Progenitor cell of endocrine pancreas (in vitro differentiated cells): ENCODE measurements at regions not wholly inside any gene's neighbourhood (a gene's known extent, or its start where the extent isn't known, plus 50 kb on each side); places are given as distances from the start of the nearest gene placed in this dataset.

Experiments
- DNase-seq: peaks from one replicate; pipeline ENCODE4 v3.0.0; 2021; ENCODE audit warnings: low spot score; ENCODE audit not compliant: unreplicated experiment
- H3K27ac Mint-ChIP-seq: 2 replicates; pipeline ENCODE4 v1.8.0; 2021; ENCODE audit warnings: mild to moderate bottlenecking, moderate library complexity, mixed read lengths
- H3K27me3 Mint-ChIP-seq: 2 replicates; pipeline ENCODE4 v1.8.0; 2021; ENCODE audit warnings: mixed read lengths
- H3K36me3 Mint-ChIP-seq: 2 replicates; pipeline ENCODE4 v1.8.0; 2022; ENCODE audit warnings: mixed read lengths; ENCODE audit not compliant: insufficient read depth
- H3K4me1 Mint-ChIP-seq: 2 replicates; pipeline ENCODE4 v1.8.0; 2021; ENCODE audit warnings: low read depth, mixed read lengths
- H3K4me3 Mint-ChIP-seq: 2 replicates; pipeline ENCODE4 v1.8.0; 2021; ENCODE audit warnings: low read depth, mild to moderate bottlenecking, moderate library complexity, mixed read lengths
- H3K9me3 Mint-ChIP-seq: 2 replicates; pipeline ENCODE4 v1.8.0; 2021; ENCODE audit warnings: low read depth, mixed read lengths
- CTCF ChIP-seq: fragments of 200-600 bp; sonication (generic); IDR thresholded peaks from one replicate; pipeline ENCODE4 v1.5.0; 2021; ENCODE audit warnings: antibody characterized with exemption, mild to moderate bottlenecking; ENCODE audit not compliant: unreplicated experiment

GRCh38 chr2:41912337-41912736 is 135.5 kb upstream of the PKDCC start:
- no peaks in the 10 kb centered on the region for H3K9me3 Mint-ChIP-seq
- H3K27me3 Mint-ChIP-seq = peaks cover 3% of the 10 kb centered on the region
- H3K27ac Mint-ChIP-seq = no peak overlapping the region
- no peak overlapping the region for H3K4me3 Mint-ChIP-seq
- no peak for DNase-seq
- peaks cover 9% of the 10 kb centered on the region for H3K4me1 Mint-ChIP-seq
- TF ChIP-seq CTCF = no peak
- H3K36me3 Mint-ChIP-seq = no peaks in the 10 kb centered on the region

- Mint-ChIP-seq H3K9me3 (no peaks in the 10 kb centered on the region), H3K27me3 (peaks cover 3% of the 10 kb centered on the region), H3K4me3 (no peak overlapping the region), H3K36me3 (no peaks in the 10 kb centered on the region), H3K4me1 (peaks cover 7% of the 10 kb centered on the region), H3K27ac (no peak overlapping the region)
- no peak for DNase-seq
- no peak for TF ChIP-seq CTCF
Measured at GRCh38 chr2:41912776-41913175, 135.0 kb upstream of the PKDCC start.

- no peak overlapping the region for H3K27ac Mint-ChIP-seq
- peaks cover 4% of the 10 kb centered on the region for H3K4me1 Mint-ChIP-seq
- no peaks in the 10 kb centered on the region for H3K36me3 Mint-ChIP-seq
- DNase-seq = no peak
- no peaks in the 10 kb centered on the region for H3K9me3 Mint-ChIP-seq
- H3K27me3 Mint-ChIP-seq = peaks cover 3% of the 10 kb centered on the region
- H3K4me3 Mint-ChIP-seq = no peak overlapping the region
- TF ChIP-seq CTCF = no peak
Measured at GRCh38 chr2:41913311-41913710, 134.5 kb upstream of the PKDCC start.

- Mint-ChIP-seq H3K4me1 (peaks cover 4% of the 10 kb centered on the region), H3K36me3 (no peaks in the 10 kb centered on the region), H3K27ac (no peak overlapping the region), H3K4me3 (no peak overlapping the region), H3K27me3 (peaks cover 3% of the 10 kb centered on the region), H3K9me3 (no peaks in the 10 kb centered on the region)
- no peak for DNase-seq
- no peak for TF ChIP-seq CTCF
Measured at GRCh38 chr2:41913921-41914609, 133.8 kb upstream of the PKDCC start.

- H3K27me3 Mint-ChIP-seq = no peaks in the 10 kb centered on the region
- H3K4me3 Mint-ChIP-seq = no peak overlapping the region
- H3K36me3 Mint-ChIP-seq = no peaks in the 10 kb centered on the region
- H3K27ac Mint-ChIP-seq = no peak overlapping the region
- H3K9me3 Mint-ChIP-seq = no peaks in the 10 kb centered on the region
- TF ChIP-seq CTCF = no peak
- no peak for DNase-seq
- no peaks in the 10 kb centered on the region for H3K4me1 Mint-ChIP-seq
Measured at GRCh38 chr2:41914936-41915335, 132.9 kb upstream of the PKDCC start.
